Activated CD4-positive, CD25-positive, alpha-beta regulatory T cell treated with anti-CD3 and anti-CD28 coated beads, Interleukin-2, amount 50 U/mL, for 72 hours (primary cell): ENCODE measurements at regions not wholly inside any gene's neighbourhood (a gene's known extent, or its start where the extent isn't known, plus 50 kb on each side); places are given as distances from the start of the nearest gene placed in this dataset.

Source experiments
- DNase-seq: peaks from one replicate; pipeline ENCODE4 v3.0.0; 2021

- DNase-seq: no peak
These were observed 463.5 kb downstream of the LMO4 start for GRCh38 chr1:87791931-87792740.

GRCh38 chr1:87794788-87795614 is 466.3 kb downstream of the LMO4 start:
- no peak for DNase-seq

- DNase-seq: no peak
These were observed 467.1 kb downstream of the LMO4 start for GRCh38 chr1:87795615-87796337.

GRCh38 chr1:87796471-87796901 is 467.8 kb downstream of the LMO4 start:
- no peak for DNase-seq

GRCh38 chr1:87799451-87799850 is 470.8 kb downstream of the LMO4 start:
- DNase-seq: no peak

GRCh38 chr1:87800006-87800405 is 471.3 kb downstream of the LMO4 start:
- no peak for DNase-seq

GRCh38 chr1:87803375-87803774 is 474.7 kb downstream of the LMO4 start:
- no peak for DNase-seq

GRCh38 chr1:87804128-87804527 is 475.4 kb downstream of the LMO4 start:
- no peak for DNase-seq

GRCh38 chr1:87805666-87806378 is 477.1 kb downstream of the LMO4 start:
- no peak for DNase-seq

- no peak for DNase-seq
These were observed 477.9 kb downstream of the LMO4 start for GRCh38 chr1:87806379-87807094.

- DNase-seq: no peak
These were observed 481.5 kb downstream of the LMO4 start for GRCh38 chr1:87810166-87810565.

GRCh38 chr1:87812871-87813577 is 484.3 kb downstream of the LMO4 start:
- no peak for DNase-seq

GRCh38 chr1:87814573-87814972 is 485.9 kb downstream of the LMO4 start:
- DNase-seq: no peak

- no peak for DNase-seq
These were observed 488.0 kb downstream of the LMO4 start for GRCh38 chr1:87816646-87817045.

- no peak for DNase-seq
These were observed 492.1 kb downstream of the LMO4 start for GRCh38 chr1:87820668-87821334.

- no peak for DNase-seq
These were observed 492.6 kb downstream of the LMO4 start for GRCh38 chr1:87821335-87821697.

GRCh38 chr1:87826681-87827251 is 498.1 kb downstream of the LMO4 start:
- no peak for DNase-seq

- DNase-seq: no peak
These were observed 500.7 kb downstream of the LMO4 start for GRCh38 chr1:87829360-87829759.

- no peak for DNase-seq
These were observed 501.8 kb downstream of the LMO4 start for GRCh38 chr1:87830432-87830978.

GRCh38 chr1:87833166-87833565 is 504.5 kb downstream of the LMO4 start:
- no peak for DNase-seq
